ENCODE measurements at regions not wholly inside any gene's neighbourhood (a gene's known extent, or its start where the extent isn't known, plus 50 kb on each side); places are given as distances from the start of the nearest gene placed in this dataset.

DNA sequence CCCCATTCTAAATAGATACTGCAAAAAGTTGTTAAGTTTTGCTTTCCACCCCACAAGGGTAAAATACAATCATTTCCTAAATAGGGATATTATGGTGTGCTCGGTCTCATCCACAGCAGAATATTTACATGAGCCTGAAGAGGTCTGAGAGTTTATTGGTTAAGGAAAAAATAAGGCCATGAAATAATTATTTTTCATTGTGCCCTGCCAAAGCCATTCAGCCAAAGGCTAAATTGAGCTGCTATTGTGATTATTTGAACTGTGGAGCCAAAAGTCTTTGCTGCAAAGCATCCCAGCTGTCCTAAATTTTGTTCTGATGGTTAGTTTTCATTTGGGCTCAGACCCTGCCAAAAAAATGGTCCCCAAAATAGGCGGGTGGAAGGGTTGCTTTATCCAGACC, 298.7 kb upstream of the ESRRG start:
- DNase-seq = no peak
- H3K9me3 ChIP-seq = no peaks in the 10 kb centered on the region

GRCh38 chr1:217021400-217021799, 298.2 kb upstream of the ESRRG start:
- no peaks in the 10 kb centered on the region for H3K27me3 ChIP-seq
- H3K9ac ChIP-seq (ENCODE audit: low read depth in 2 of 2, low read length in 2 of 2) = no peak overlapping the region
- H3K4me1 ChIP-seq = no peaks in the 10 kb centered on the region
- intact Hi-C loops (cut with DNase I) = no loop called here
- TF ChIP-seq, protein P1, sequence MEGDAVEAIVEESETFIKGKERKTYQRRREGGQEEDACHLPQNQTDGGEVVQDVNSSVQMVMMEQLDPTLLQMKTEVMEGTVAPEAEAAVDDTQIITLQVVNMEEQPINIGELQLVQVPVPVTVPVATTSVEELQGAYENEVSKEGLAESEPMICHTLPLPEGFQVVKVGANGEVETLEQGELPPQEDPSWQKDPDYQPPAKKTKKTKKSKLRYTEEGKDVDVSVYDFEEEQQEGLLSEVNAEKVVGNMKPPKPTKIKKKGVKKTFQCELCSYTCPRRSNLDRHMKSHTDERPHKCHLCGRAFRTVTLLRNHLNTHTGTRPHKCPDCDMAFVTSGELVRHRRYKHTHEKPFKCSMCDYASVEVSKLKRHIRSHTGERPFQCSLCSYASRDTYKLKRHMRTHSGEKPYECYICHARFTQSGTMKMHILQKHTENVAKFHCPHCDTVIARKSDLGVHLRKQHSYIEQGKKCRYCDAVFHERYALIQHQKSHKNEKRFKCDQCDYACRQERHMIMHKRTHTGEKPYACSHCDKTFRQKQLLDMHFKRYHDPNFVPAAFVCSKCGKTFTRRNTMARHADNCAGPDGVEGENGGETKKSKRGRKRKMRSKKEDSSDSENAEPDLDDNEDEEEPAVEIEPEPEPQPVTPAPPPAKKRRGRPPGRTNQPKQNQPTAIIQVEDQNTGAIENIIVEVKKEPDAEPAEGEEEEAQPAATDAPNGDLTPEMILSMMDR (IDR thresholded peaks at IDR 0.05) = no peak
- H3K4me3 ChIP-seq = no peak overlapping the region
- no peak for DNase-seq
- H3K36me3 ChIP-seq = no peaks in the 10 kb centered on the region
- no peaks in the 10 kb centered on the region for H3K9me3 ChIP-seq
- no peak overlapping the region for H3K27ac ChIP-seq

More for the DNA sequence above, 298.7 kb upstream of the ESRRG start:
- Histone ChIP-seq H3K9ac (ENCODE audit: low read depth in 2 of 2, low read length in 2 of 2) (no peak overlapping the region), H3K27ac (no peak overlapping the region), H3K4me3 (no peak overlapping the region), H3K36me3 (no peaks in the 10 kb centered on the region), H3K27me3 (no peaks in the 10 kb centered on the region), H3K4me1 (no peaks in the 10 kb centered on the region)
- intact Hi-C loops (cut with DNase I) = no loop called here
- TF ChIP-seq, protein P1 (IDR thresholded peaks at IDR 0.05) = no peak

DNA sequence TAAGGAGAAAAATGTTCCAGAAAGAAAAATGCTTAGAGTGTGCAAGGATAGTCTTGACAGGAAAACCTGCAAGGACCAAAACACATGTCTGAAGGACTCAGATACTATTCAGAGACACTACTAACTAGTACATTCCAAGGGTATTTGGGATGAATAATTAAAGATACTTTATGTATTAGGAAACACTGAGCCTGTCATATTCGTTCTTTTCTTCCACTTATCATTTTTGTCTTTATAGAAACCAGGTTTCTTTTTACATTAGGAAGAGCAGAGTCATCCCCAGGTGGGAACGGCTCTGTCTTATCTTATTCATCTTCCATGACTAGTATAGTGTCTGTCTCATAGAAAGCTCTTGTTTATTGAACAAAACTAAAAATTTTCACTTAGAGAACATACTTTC, 296.2 kb upstream of the ESRRG start:
- Histone ChIP-seq H3K4me1 (no peaks in the 10 kb centered on the region), H3K4me3 (no peak overlapping the region), H3K27ac (no peak overlapping the region), H3K36me3 (no peaks in the 10 kb centered on the region), H3K9me3 (no peaks in the 10 kb centered on the region), H3K27me3 (no peaks in the 10 kb centered on the region), H3K9ac (ENCODE audit: low read depth in 2 of 2, low read length in 2 of 2) (no peak overlapping the region)
- TF ChIP-seq, protein P1 (IDR thresholded peaks at IDR 0.05) = no peak
- intact Hi-C loops (cut with DNase I) = no loop called here
- no peak for DNase-seq

GRCh38 chr1:217018648-217019047, 295.4 kb upstream of the ESRRG start:
- TF ChIP-seq, protein P1 (IDR thresholded peaks at IDR 0.05) = no peak
- no peaks in the 10 kb centered on the region for H3K27me3 ChIP-seq
- no peaks in the 10 kb centered on the region for H3K36me3 ChIP-seq
- DNase-seq = no peak
- H3K9me3 ChIP-seq = no peaks in the 10 kb centered on the region
- intact Hi-C loops (cut with DNase I) = no loop called here
- H3K27ac ChIP-seq = no peak overlapping the region
- no peak overlapping the region for H3K9ac ChIP-seq (ENCODE audit: low read depth in 2 of 2, low read length in 2 of 2)
- no peak overlapping the region for H3K4me3 ChIP-seq
- no peaks in the 10 kb centered on the region for H3K4me1 ChIP-seq

GRCh38 chr1:217017165-217017564, 293.9 kb upstream of the ESRRG start:
- no peaks in the 10 kb centered on the region for H3K9me3 ChIP-seq
- intact Hi-C loops (cut with DNase I) = no loop called here
- TF ChIP-seq, protein P1 (IDR thresholded peaks at IDR 0.05) = no peak

GRCh38 chr1:217014066-217014465, 290.8 kb upstream of the ESRRG start:
- no peaks in the 10 kb centered on the region for H3K36me3 ChIP-seq
- H3K27ac ChIP-seq = no peak overlapping the region
- H3K4me1 ChIP-seq = no peaks in the 10 kb centered on the region
- no peaks in the 10 kb centered on the region for H3K9me3 ChIP-seq
- H3K27me3 ChIP-seq = no peaks in the 10 kb centered on the region
- H3K4me3 ChIP-seq = no peak overlapping the region
- TF ChIP-seq, protein P1 (IDR thresholded peaks at IDR 0.05) = no peak
- H3K9ac ChIP-seq (ENCODE audit: low read depth in 2 of 2, low read length in 2 of 2) = no peak overlapping the region
- DNase-seq = no peak
- intact Hi-C loops (cut with DNase I) = no loop called here

More at GRCh38 chr1:217017165-217017564, 293.9 kb upstream of the ESRRG start:
- no peak for DNase-seq
- Histone ChIP-seq H3K4me1 (no peaks in the 10 kb centered on the region), H3K9ac (ENCODE audit: low read depth in 2 of 2, low read length in 2 of 2) (no peak overlapping the region), H3K4me3 (no peak overlapping the region), H3K36me3 (no peaks in the 10 kb centered on the region), H3K27me3 (no peaks in the 10 kb centered on the region), H3K27ac (no peak overlapping the region)
